ENCODE measurements at regions not wholly inside any gene's neighbourhood (a gene's known extent, or its start where the extent isn't known, plus 50 kb on each side); places are given as distances from the start of the nearest gene placed in this dataset.
"Not testable (repeated sequence)": the region's sequence is repeated elsewhere in the genome, so short reads cannot be mapped to it uniquely, and the experiment has no call there.

GRCh38 chr6:140205795-140206593, 831.5 kb upstream of the CITED2 start:
- DNase-seq: no peak

GRCh38 chr6:140204154-140204553, 829.7 kb upstream of the CITED2 start:
- no peak for DNase-seq

GRCh38 chr6:140203661-140204147, 829.3 kb upstream of the CITED2 start:
- DNase-seq: no peak

- no peak for DNase-seq
Observed at GRCh38 chr6:140202964-140203515, 828.6 kb upstream of the CITED2 start.

- DNase-seq: no peak
Observed at GRCh38 chr6:140201787-140202458, 827.5 kb upstream of the CITED2 start.

GRCh38 chr6:140193269-140193668, 818.8 kb upstream of the CITED2 start:
- DNase-seq: no peak

GRCh38 chr6:140192018-140192417, 817.6 kb upstream of the CITED2 start:
- DNase-seq: no peak

- not testable (repeated sequence) for DNase-seq
Observed at GRCh38 chr6:140189263-140189662, 814.8 kb upstream of the CITED2 start.

GRCh38 chr6:140185991-140186390, 811.5 kb upstream of the CITED2 start:
- DNase-seq: no peak

- DNase-seq: no peak
Observed at GRCh38 chr6:140183881-140184280, 809.4 kb upstream of the CITED2 start.

- no peak for DNase-seq
Observed at GRCh38 chr6:140182821-140183220, 808.4 kb upstream of the CITED2 start.

- DNase-seq: no peak
Observed at GRCh38 chr6:140181876-140182275, 807.4 kb upstream of the CITED2 start.

GRCh38 chr6:140180306-140180705, 805.9 kb upstream of the CITED2 start:
- no peak for DNase-seq

- DNase-seq: no peak
Observed at GRCh38 chr6:140178935-140179334, 804.5 kb upstream of the CITED2 start.

- peak in 1 of 3 donors; percentile 5 for DNase-seq
Observed at GRCh38 chr6:140178520-140178919, 804.1 kb upstream of the CITED2 start.

- no peak for DNase-seq
Observed at GRCh38 chr6:140176306-140176705, 801.9 kb upstream of the CITED2 start.

GRCh38 chr6:140175486-140175885, 801.0 kb upstream of the CITED2 start:
- DNase-seq: no peak

- peak; percentile 7 to 28 (median 12) for DNase-seq
Observed at GRCh38 chr6:140174524-140174923, 800.1 kb upstream of the CITED2 start.

GRCh38 chr6:140168365-140168764, 793.9 kb upstream of the CITED2 start:
- DNase-seq: no peak

- DNase-seq: no peak
Observed at GRCh38 chr6:140160909-140161308, 786.5 kb upstream of the CITED2 start.

- no peak for DNase-seq
Observed at GRCh38 chr6:140160494-140160893, 786.0 kb upstream of the CITED2 start.

GRCh38 chr6:140156131-140156530, 781.7 kb upstream of the CITED2 start:
- no peak for DNase-seq

GRCh38 chr6:140155451-140156126, 781.1 kb upstream of the CITED2 start:
- DNase-seq: no peak

Measured in suppressor macrophage treated with lipopolysaccharide for 1 hour (primary cell).